Brain pericyte (primary cell): ENCODE measurements at regions not wholly inside any gene's neighbourhood (a gene's known extent, or its start where the extent isn't known, plus 50 kb on each side); places are given as distances from the start of the nearest gene placed in this dataset.
"Not testable (repeated sequence)": the region's sequence is repeated elsewhere in the genome, so short reads cannot be mapped to it uniquely, and the experiment has no call there.

Source experiments
- DNase-seq: peaks from one replicate; pipeline ENCODE4 v3.0.0-alpha.2; 2012; ENCODE audit warnings: low read depth, low spot score

- DNase-seq, result not testable (repeated sequence)
Observed at GRCh38 chr1:83400173-83400572, 598.8 kb downstream of the TTLL7 start.

- DNase-seq, result not testable (repeated sequence)
Observed at GRCh38 chr1:83398125-83398524, 600.8 kb downstream of the TTLL7 start.

GRCh38 chr1:83395130-83395529 lies 603.8 kb downstream of the TTLL7 start:
- DNase-seq, result not testable (repeated sequence)

GRCh38 chr1:83386946-83387345 lies 612.0 kb downstream of the TTLL7 start:
- not testable (repeated sequence) for DNase-seq

GRCh38 chr1:83383107-83383506 lies 615.8 kb downstream of the TTLL7 start:
- DNase-seq, result not testable (repeated sequence)

DNA sequence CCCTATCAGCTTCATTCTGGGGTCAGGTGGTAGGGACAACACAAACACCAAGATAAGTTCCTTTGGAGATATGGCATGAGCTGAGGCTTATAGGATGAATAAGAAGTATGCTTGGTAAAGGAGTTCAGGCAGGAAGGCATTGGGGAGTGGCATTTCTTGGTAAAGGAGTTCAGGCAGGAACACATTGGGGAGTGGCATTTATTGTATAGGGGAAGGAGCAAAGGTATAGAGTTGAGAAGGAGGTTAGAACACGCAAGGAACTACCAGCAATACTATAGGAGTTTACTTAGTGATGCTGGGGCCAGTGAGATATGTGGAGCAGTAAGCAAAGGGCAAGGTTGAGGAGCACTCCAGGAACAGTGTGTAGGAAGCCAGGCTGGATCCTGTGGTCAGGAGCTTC lies 625.9 kb downstream of the TTLL7 start:
- DNase-seq, result not testable (repeated sequence)

- not testable (repeated sequence) for DNase-seq
Observed at GRCh38 chr1:83369853-83370252, 629.1 kb downstream of the TTLL7 start.

DNA sequence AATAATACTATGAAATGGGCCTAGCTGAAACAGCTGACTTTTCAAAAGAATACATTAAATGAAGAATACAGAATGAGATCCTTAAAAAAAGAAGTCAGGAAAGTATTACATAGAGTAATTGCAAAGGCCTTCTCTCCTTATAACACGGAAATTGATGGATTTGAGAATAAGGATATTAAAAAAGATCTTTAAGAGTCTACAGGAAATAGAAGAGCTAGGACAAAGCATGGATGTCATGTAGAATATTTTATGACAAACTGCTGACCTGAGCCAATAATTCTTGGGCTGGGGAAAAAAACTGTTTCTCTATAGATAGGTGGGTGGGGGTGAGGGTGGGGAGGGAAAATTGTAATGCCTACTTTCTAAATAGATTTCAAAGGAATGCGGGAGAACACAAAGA lies 633.6 kb downstream of the TTLL7 start:
- DNase-seq, result not testable (repeated sequence)

DNA sequence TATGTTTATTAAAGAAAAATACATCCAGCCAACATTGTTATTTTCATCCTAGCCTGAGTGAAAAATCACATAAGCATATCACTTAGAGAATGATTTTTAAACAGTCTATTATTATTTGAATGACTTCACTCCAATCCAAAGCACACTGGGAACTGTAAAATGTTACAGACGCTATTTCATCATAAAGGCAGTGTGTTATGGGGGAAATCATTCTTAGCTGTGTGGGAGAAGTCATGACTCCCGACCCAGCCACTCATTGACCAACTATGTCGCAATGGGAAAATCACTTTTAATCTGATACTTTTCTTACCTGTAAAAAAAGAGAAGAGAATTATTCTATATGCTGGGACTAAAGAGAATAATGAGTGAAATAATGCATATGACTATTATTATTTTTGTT lies 653.6 kb downstream of the TTLL7 start:
- DNase-seq, result not testable (repeated sequence)

DNA sequence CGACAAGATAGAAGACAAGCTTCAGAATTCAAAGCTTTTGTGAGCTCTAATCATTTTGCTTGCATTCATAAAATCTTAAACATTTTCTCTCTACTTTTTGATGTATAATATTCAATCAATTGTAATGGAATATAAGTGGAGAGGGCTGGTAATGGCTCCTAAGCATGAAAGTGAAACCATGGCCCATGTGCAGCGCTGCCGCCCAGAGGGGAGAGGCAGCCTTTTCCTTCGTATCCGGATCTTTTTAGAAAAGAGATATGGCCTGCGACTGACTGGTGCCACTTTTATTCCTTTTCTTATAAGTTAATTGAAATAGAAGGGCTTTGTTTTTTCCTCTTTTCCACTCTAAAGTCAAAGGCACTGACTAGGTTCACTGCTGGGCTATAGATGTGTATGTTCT lies 655.2 kb downstream of the TTLL7 start:
- not testable (repeated sequence) for DNase-seq

DNA sequence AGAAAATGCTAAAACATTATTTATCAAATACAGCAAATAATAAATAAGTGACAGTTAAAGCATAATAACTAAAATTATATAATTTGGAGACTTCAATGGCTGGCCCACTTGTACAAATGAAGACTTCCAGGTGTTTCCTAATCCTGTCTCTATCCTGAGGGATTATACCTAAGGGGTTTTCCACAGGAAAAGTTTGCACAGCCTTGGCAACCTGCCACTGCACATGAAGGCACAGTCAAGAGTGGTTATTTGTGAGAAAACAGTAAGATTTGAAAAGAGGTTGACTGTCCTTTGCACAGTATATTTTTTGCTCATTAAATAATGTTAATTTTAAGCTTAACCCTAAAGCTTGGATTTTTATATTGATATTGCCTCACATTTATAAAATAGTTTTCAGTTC lies 655.9 kb downstream of the TTLL7 start:
- DNase-seq, result not testable (repeated sequence)

- DNase-seq, result not testable (repeated sequence)
Observed at GRCh38 chr1:83332308-83332707, 666.6 kb downstream of the TTLL7 start.

DNA sequence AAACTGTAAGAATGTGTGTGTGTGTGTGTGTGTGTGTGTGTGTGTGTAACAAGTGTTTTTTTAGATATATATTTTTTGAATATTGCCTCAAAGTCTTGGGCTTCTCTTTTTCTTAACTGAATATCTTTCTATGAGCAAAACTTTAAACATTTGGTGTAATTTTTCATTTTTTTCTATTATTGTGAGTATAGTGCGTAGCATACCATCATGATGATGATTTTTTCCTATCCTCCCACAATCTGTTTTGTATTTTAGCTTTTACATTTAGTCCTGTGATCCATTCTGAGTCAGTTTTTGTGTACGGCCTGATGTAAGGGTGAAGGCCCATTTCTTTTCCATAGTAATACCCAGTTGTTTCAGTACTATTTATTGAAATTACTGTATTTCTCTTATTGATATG lies 680.6 kb downstream of the TTLL7 start:
- DNase-seq, result no peak

GRCh38 chr1:83315446-83315845 lies 683.5 kb downstream of the TTLL7 start:
- DNase-seq, result not testable (repeated sequence)

DNA sequence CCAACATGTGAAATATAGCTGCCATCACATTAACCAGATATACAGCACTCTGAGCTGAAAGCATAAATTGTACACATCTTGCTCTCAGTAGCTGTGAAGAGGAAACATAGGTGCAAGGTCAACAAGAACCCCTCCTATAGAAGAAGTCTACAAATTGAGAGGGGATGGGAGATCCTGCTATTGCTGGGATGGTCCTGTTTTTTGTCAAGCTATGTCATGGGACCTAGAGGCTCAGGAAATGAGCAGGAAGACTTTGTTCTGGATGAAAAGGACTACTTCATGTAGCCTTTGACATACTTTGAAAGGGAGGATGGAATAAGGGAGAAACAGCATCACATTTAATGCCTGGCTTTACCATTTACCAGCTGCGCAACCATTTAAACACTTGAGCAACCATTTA lies 688.8 kb downstream of the TTLL7 start:
- not testable (repeated sequence) for DNase-seq

DNA sequence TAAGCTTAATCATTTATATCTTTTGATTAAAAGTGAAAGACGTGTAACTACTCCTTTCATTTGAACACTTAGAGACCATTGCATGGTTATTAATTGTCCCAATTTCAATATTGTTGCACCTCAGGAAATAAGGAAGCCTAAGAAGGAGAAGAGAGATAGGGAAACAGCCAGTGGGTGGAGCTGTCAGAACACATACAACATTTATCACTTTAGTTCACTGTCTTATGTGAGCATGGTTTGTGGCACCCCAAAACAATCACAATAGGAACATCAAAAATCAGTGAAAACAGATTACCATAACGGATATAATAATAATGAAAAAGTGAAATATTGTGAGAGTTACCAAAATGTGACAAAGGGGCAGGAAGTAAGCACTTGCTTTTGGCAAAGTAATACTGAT lies 689.9 kb downstream of the TTLL7 start:
- DNase-seq, result not testable (repeated sequence)

DNA sequence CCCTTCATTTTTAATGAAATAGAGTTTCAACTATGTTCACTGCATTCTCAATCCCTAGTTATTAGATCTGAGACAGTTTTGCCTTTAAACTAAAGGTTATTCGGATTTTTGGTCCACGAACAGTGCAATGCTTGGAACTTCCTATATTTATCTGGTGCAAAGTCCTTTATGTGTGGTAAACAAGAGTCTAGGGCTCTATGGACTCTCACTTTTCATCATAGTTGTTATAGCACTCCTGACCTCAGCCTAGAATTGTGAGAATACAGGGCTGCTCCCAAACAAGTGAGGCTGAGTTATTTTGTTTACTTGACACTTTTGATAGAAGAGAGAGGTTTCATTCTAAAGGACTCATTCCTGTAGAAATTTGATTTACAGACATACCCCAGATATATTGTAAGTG lies 692.1 kb downstream of the TTLL7 start:
- DNase-seq, result not testable (repeated sequence)

GRCh38 chr1:83295594-83295993 lies 703.3 kb downstream of the TTLL7 start:
- DNase-seq, result not testable (repeated sequence)

DNA sequence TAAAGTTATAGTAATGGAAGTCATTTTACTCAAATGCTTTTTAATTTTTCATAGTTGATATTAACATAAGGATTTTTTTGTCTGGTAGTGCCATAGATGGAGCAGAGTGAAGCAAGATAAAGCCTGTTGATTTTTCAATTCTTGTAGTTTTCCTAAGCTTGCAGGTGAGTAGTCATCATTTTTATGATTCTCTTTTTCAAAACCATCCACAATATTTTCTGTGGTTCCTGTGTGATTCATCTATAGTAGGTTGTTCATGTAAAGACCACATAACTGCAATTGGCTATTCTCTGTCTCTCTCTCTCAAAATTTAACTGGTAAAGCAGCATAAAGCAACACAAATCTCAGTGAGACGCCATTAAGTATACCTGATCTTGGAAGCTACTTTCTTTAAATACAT lies 711.5 kb downstream of the TTLL7 start:
- not testable (repeated sequence) for DNase-seq

DNA sequence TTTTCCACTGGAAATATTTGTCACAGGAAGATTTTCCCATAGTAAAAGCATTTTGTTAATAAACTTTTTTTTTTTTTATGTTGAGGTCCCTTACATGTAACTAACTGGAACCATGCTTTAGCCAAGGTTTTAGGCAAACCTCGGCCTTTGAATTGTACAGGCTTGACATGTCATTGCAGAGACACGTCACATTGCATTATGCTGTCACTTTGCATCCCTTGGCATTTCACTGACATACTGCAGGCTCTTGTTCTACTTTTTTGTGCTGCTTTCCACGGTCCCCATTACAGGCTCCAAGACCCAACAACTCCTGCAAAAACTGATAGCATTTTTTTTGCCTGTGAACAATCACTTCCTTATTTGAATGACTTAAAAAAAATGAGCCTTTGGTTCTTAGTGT lies 724.3 kb downstream of the TTLL7 start:
- not testable (repeated sequence) for DNase-seq

- not testable (repeated sequence) for DNase-seq
Observed at GRCh38 chr1:83272484-83272883, 726.4 kb downstream of the TTLL7 start.

GRCh38 chr1:83271834-83272233 lies 727.1 kb downstream of the TTLL7 start:
- DNase-seq, result not testable (repeated sequence)

DNA sequence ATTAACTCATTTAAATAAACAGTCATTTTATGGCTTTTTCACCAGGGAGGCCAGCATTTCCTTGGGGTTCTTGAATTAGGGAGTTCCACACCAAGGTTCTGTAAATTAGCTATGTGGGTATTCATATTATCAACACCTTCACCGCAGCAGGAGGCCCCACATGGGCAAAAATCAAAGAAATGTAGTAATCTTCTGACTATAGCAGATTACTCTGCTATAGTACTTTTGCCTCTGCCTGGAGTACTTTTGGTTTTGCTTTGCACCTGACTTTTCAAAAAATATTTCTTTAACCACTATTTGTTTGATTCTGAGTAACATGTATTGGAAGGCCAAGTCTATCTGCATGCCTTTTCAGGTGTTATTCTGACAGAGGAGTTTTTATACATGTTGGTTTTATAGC lies 728.1 kb downstream of the TTLL7 start:
- DNase-seq, result not testable (repeated sequence)

GRCh38 chr1:83263808-83264207 lies 735.1 kb downstream of the TTLL7 start:
- not testable (repeated sequence) for DNase-seq
